Smooth muscle cell (in vitro differentiated cells): ENCODE measurements at regions not wholly inside any gene's neighbourhood (a gene's known extent, or its start where the extent isn't known, plus 50 kb on each side); places are given as distances from the start of the nearest gene placed in this dataset.

Experiments
- DNase-seq: peaks from one replicate; lab custom pipeline; 2025; ENCODE audit not compliant: unreplicated experiment; lab: John Stamatoyannopoulos, UW
- H2AFZ ChIP-seq: fragments of 200-600 bp; sonication (generic); 2 replicates; pipeline ENCODE4 v1.6.0; 2016; ENCODE audit warnings: antibody characterized with exemption, low read depth, mild to moderate bottlenecking
- H3F3A ChIP-seq: fragments of 200-600 bp; sonication (generic); 2 replicates; pipeline ENCODE4 v1.6.0; 2017; ENCODE audit warnings: antibody characterized with exemption, low read depth
- H3K27ac ChIP-seq: fragments of 200-600 bp; sonication (generic); 2 replicates; pipeline ENCODE4 v1.5.1; 2016; ENCODE audit warnings: low read depth, mild to moderate bottlenecking
- H3K27me3 ChIP-seq: fragments of 200-600 bp; sonication (generic); 2 replicates; pipeline ENCODE4 v1.6.1; 2016; ENCODE audit warnings: low read depth, mild to moderate bottlenecking
- H3K36me3 ChIP-seq: fragments of 200-600 bp; sonication (generic); 2 replicates; pipeline ENCODE4 v1.5.1; 2016; ENCODE audit warnings: low read depth
- H3K4me1 ChIP-seq: fragments of 200-600 bp; sonication (generic); 2 replicates; pipeline ENCODE4 v1.5.1; 2016; ENCODE audit warnings: low read depth
- H3K4me2 ChIP-seq: fragments of 200-600 bp; sonication (generic); 2 replicates; pipeline ENCODE4 v1.6.0; 2016; ENCODE audit warnings: mild to moderate bottlenecking
- H3K4me3 ChIP-seq: fragments of 200-600 bp; sonication (generic); 2 replicates; pipeline ENCODE4 v1.5.1; 2016; ENCODE audit warnings: mild to moderate bottlenecking
- H3K79me2 ChIP-seq: fragments of 200-600 bp; sonication (generic); 2 replicates; pipeline ENCODE4 v1.6.0; 2016; ENCODE audit warnings: low read depth, mild to moderate bottlenecking
- H3K9ac ChIP-seq: fragments of 200-600 bp; sonication (generic); 2 replicates; pipeline ENCODE4 v1.6.0; 2016; ENCODE audit warnings: low read depth
- H3K9me3 ChIP-seq: fragments of 200-600 bp; sonication (generic); replicated peaks from 2 replicates; pipeline ENCODE4 v1.5.1; 2016; ENCODE audit warnings: low read depth
- H4K20me1 ChIP-seq: fragments of 200-600 bp; sonication (generic); 2 replicates; pipeline ENCODE4 v1.6.0; 2016; ENCODE audit warnings: low read depth
- CTCF ChIP-seq: fragments of 200-600 bp; sonication (generic); IDR thresholded peaks from 2 replicates; pipeline ENCODE4 v1.5.1; 2017; ENCODE audit warnings: borderline replicate concordance, mild to moderate bottlenecking, antibody characterized with exemption; ENCODE audit not compliant: insufficient read depth, poor library complexity, severe bottlenecking
- WGBS: methylation state at CpG from one replicate; pipeline ENCODE4 v1.1.7; 2016; ENCODE audit warnings: low lambda C conversion rate; 5-methylcytosine and 5-hydroxymethylcytosine counted together

GRCh38 chr2:66903183-66903582 lies 468.3 kb downstream of the MEIS1 start:
- Histone ChIP-seq H3K4me1 (no peaks in the 10 kb centered on the region), H2AFZ (no peak overlapping the region), H3K4me3 (no peak overlapping the region), H3K9me3 (no peaks in the 10 kb centered on the region), H3K27ac (no peak overlapping the region), H3K9ac (no peak overlapping the region), H3F3A (no peaks in the 10 kb centered on the region), H3K27me3 (no peaks in the 10 kb centered on the region), H3K79me2 (no peaks in the 10 kb centered on the region), H3K4me2 (no peak overlapping the region), H4K20me1 (no peaks in the 10 kb centered on the region), H3K36me3 (no peaks in the 10 kb centered on the region)
- DNase-seq: no peak
- TF ChIP-seq CTCF: no peak
- WGBS: 48% methylated on average over 1 of the region's 1 CpG

GRCh38 chr2:66903745-66904465 lies 469.0 kb downstream of the MEIS1 start:
- H3K79me2 ChIP-seq: no peaks in the 10 kb centered on the region
- H4K20me1 ChIP-seq: no peaks in the 10 kb centered on the region
- no peak overlapping the region for H3K27ac ChIP-seq
- WGBS: 96% methylated on average over 9 of the region's 9 CpGs
- no peak for DNase-seq
- no peak for TF ChIP-seq CTCF
- H3K36me3 ChIP-seq: no peaks in the 10 kb centered on the region
- no peak overlapping the region for H3K4me2 ChIP-seq
- H3K27me3 ChIP-seq: no peaks in the 10 kb centered on the region
- H2AFZ ChIP-seq: no peak overlapping the region
- H3K9ac ChIP-seq: no peak overlapping the region
- H3K4me3 ChIP-seq: no peak overlapping the region
- H3K9me3 ChIP-seq: no peaks in the 10 kb centered on the region
- no peaks in the 10 kb centered on the region for H3F3A ChIP-seq
- no peaks in the 10 kb centered on the region for H3K4me1 ChIP-seq

- Histone ChIP-seq H3K27me3 (no peaks in the 10 kb centered on the region), H3K4me1 (no peaks in the 10 kb centered on the region), H3K9ac (no peak overlapping the region), H3K4me2 (no peak overlapping the region), H4K20me1 (no peaks in the 10 kb centered on the region), H3K27ac (no peak overlapping the region), H2AFZ (peak overlapping the region; percentile 81), H3K36me3 (no peaks in the 10 kb centered on the region), H3F3A (peaks cover 4% of the 10 kb centered on the region), H3K4me3 (no peak overlapping the region), H3K79me2 (no peaks in the 10 kb centered on the region), H3K9me3 (no peaks in the 10 kb centered on the region)
- 57% methylated on average over 2 of the region's 2 CpGs for WGBS
- DNase-seq: no peak
- TF ChIP-seq CTCF: no peak
Measured at GRCh38 chr2:66915237-66915636, 480.3 kb downstream of the MEIS1 start.

GRCh38 chr2:66919286-66919685 lies 477.8 kb upstream of the ETAA1 start:
- no peaks in the 10 kb centered on the region for H3K9me3 ChIP-seq
- no peaks in the 10 kb centered on the region for H4K20me1 ChIP-seq
- no peak for TF ChIP-seq CTCF
- no peaks in the 10 kb centered on the region for H3K36me3 ChIP-seq
- no peaks in the 10 kb centered on the region for H3K79me2 ChIP-seq
- H3K27ac ChIP-seq: no peak overlapping the region
- DNase-seq: no peak
- no peak overlapping the region for H2AFZ ChIP-seq
- no peak overlapping the region for H3K9ac ChIP-seq
- no peaks in the 10 kb centered on the region for H3K4me1 ChIP-seq
- H3K27me3 ChIP-seq: no peaks in the 10 kb centered on the region
- no peak overlapping the region for H3K4me2 ChIP-seq
- WGBS: 86% methylated on average over 1 of the region's 1 CpG
- peaks cover 4% of the 10 kb centered on the region for H3F3A ChIP-seq
- no peak overlapping the region for H3K4me3 ChIP-seq
